Fibroblast of skin of back (primary cell): ENCODE measurements at regions not wholly inside any gene's neighbourhood (a gene's known extent, or its start where the extent isn't known, plus 50 kb on each side); places are given as distances from the start of the nearest gene placed in this dataset.

ENCODE experiments used
- DNase-seq: peaks from one replicate; pipeline ENCODE4 v3.0.0-alpha.2; 2013

- DNase-seq, result no peak
Observed at GRCh38 chr21:33155422-33155821, 74.3 kb upstream of the IFNAR2 start.

- peak; percentile 3 for DNase-seq
Observed at GRCh38 chr21:33157303-33157702, 72.4 kb upstream of the IFNAR2 start.

GRCh38 chr21:33158654-33159053, 71.1 kb upstream of the IFNAR2 start:
- no peak for DNase-seq

GRCh38 chr21:33162436-33162951, 67.2 kb upstream of the IFNAR2 start:
- DNase-seq, result no peak

DNA sequence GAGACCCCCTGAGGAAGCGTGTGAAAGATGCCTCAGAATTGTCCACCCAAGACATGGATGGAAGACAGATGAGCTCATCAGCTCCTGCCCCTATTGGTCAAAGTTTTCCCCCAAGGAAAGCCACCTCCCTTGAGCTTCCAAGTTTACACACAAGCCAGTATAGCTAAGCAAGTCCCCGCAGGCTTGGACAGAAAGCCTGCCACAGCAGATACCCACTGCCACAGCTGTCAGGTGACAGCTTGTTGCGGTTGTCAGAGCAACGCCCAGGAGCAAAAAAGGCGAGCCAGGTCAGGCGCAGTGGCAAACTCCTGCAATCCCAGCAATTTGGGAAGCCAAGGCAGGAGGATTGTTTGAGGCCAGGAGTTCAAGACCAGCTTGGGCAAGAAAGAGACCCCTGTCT, 60.9 kb upstream of the IFNAR2 start:
- DNase-seq, result no peak

DNA sequence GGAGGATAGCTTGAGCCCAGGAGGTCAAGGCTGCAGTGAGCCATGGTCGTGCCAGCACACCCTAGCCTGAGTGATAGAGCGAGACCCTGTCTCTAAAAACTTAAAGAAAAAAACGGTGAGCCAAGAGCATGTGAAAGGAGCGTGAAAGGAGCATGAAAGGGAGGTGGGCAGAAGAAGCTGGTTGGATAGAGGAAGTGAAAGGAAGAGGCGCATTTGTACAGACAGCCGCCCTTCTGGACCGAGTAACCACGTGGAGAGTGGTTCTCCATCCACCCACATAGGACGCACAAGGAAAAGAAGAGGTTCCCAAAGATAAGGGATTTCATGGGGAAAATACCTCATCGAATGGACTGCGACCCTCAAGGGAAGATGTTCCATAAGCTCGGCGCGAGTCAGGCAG, 60.4 kb upstream of the IFNAR2 start:
- no peak for DNase-seq

GRCh38 chr21:33171616-33172169, 58.0 kb upstream of the IFNAR2 start:
- no peak for DNase-seq

- DNase-seq, result no peak
Observed at GRCh38 chr21:33174756-33175155, 55.0 kb upstream of the IFNAR2 start.
